ENCODE measurements at regions not wholly inside any gene's neighbourhood (a gene's known extent, or its start where the extent isn't known, plus 50 kb on each side); places are given as distances from the start of the nearest gene placed in this dataset.

GRCh38 chr1:112318263-112318662 lies 77.8 kb upstream of the CTTNBP2NL start:
- DNase-seq (ENCODE audit: low spot score), result no peak

- DNase-seq (ENCODE audit: low spot score), result no peak
These were observed 77.2 kb upstream of the CTTNBP2NL start for GRCh38 chr1:112318698-112319370.

- no peak for DNase-seq (ENCODE audit: low spot score)
These were observed 76.5 kb upstream of the CTTNBP2NL start for GRCh38 chr1:112319371-112320040.

- no peak for DNase-seq (ENCODE audit: low spot score)
These were observed 76.0 kb upstream of the CTTNBP2NL start for GRCh38 chr1:112320058-112320457.

GRCh38 chr1:112322018-112322417 lies 74.0 kb upstream of the CTTNBP2NL start:
- no peak for DNase-seq (ENCODE audit: low spot score)

- no peak for DNase-seq (ENCODE audit: low spot score)
These were observed 72.9 kb upstream of the CTTNBP2NL start for GRCh38 chr1:112322983-112323678.

- DNase-seq (ENCODE audit: low spot score), result no peak
These were observed 70.5 kb upstream of the CTTNBP2NL start for GRCh38 chr1:112325504-112325903.

- no peak for DNase-seq (ENCODE audit: low spot score)
These were observed 67.4 kb upstream of the CTTNBP2NL start for GRCh38 chr1:112328600-112328999.

GRCh38 chr1:112332176-112333150 lies 63.6 kb upstream of the CTTNBP2NL start:
- DNase-seq (ENCODE audit: low spot score), result no peak

- peak; percentile 21 for DNase-seq (ENCODE audit: low spot score)
These were observed 60.7 kb upstream of the CTTNBP2NL start for GRCh38 chr1:112335351-112335750.

GRCh38 chr1:112337028-112337531 lies 58.9 kb upstream of the CTTNBP2NL start:
- DNase-seq (ENCODE audit: low spot score), result peak; percentile 5

- no peak for DNase-seq (ENCODE audit: low spot score)
These were observed 54.0 kb upstream of the CTTNBP2NL start for GRCh38 chr1:112341986-112342385.

GRCh38 chr1:112342558-112342957 lies 53.5 kb upstream of the CTTNBP2NL start:
- no peak for DNase-seq (ENCODE audit: low spot score)

GRCh38 chr1:112344754-112345423 lies 51.1 kb upstream of the CTTNBP2NL start:
- no peak for DNase-seq (ENCODE audit: low spot score)

All from RKO (cell line).